HepG2 (cell line): ENCODE measurements at regions not wholly inside any gene's neighbourhood (a gene's known extent, or its start where the extent isn't known, plus 50 kb on each side); places are given as distances from the start of the nearest gene placed in this dataset.

Experiments
- ATAC-seq: fragments of 200-7000 bp; cut with Tn5 transposase; 3 replicates; pipeline ENCODE4 v1.9.1; 2020; ENCODE audit warnings: mild to moderate bottlenecking, moderate library complexity
- BruUV-seq: library from RNA; stranded (reverse); fragments of 400-500 nt; replicated peaks from 2 replicates; lab custom pipeline; 2021; lab: Mats Ljungman, UMichigan
- CTCF ChIA-PET: fragments of 300-600 bp; formaldehyde crosslinking; extraction: SDS; loops from one replicate; lab custom pipeline; 2021; ENCODE audit warnings: low total read pairs, inconsistent platforms, low intra/inter-chr PET ratio; lab: Yijun Ruan, JAX
- POLR2A ChIA-PET: fragments of 350-600 bp; sonication (Branson Sonifier 250); formaldehyde crosslinking; loops from one replicate; lab custom pipeline; 2020; ENCODE audit warnings: antibody characterized with exemption, inconsistent platforms; lab: Yijun Ruan, JAX
- DNase-seq: peaks from one replicate; pipeline ENCODE4 v3.0.0-alpha.2; 2015; ENCODE audit warnings: low spot score
- FAIRE-seq: peaks from 3 replicates; lab custom pipeline; 2011; peaks lifted over from hg19 to GRCh38; lab: Jason Lieb, UNC
- H2AFZ ChIP-seq: one replicate; pipeline ENCODE4 v1.6.1; 2011; ENCODE audit warnings: low read length, inconsistent platforms
- H3K27ac ChIP-seq: fragments of 300-600 bp; 3 replicates; pipeline ENCODE4 v1.8.0; 2011; ENCODE audit warnings: mixed run types, mild to moderate bottlenecking, mixed read lengths, low read length, inconsistent platforms; ENCODE audit not compliant: insufficient read depth; ENCODE audit errors: extremely low read length
- H3K27me3 ChIP-seq, 2 experiments: fragments of 200-600 bp in 1 of 2; 2 replicates in 1 of 2; 3 replicates in 1 of 2; pipeline versions ENCODE4 v1.6.0 to v1.8.0; 2011; ENCODE audit warnings: low read length in 2 of 2, mild to moderate bottlenecking in 2 of 2, moderate library complexity in 2 of 2, inconsistent platforms in 1 of 2; ENCODE audit not compliant: insufficient read depth in 2 of 2, control insufficient read depth in 1 of 2
- H3K36me3 ChIP-seq, 2 experiments: fragments of 200-600 bp in 1 of 2; replicated peaks in 1 of 2; 2 replicates in 1 of 2; 3 replicates in 1 of 2; pipeline versions ENCODE4 v1.5.1 to v1.8.0; 2011; ENCODE audit warnings: low read length in 2 of 2, inconsistent platforms in 1 of 2; ENCODE audit not compliant: insufficient read depth in 2 of 2, control insufficient read depth in 1 of 2
- H3K4me1 ChIP-seq: 2 replicates; pipeline ENCODE4 v1.5.1; 2012; ENCODE audit warnings: low read length, inconsistent platforms; ENCODE audit not compliant: insufficient read depth
- H3K4me2 ChIP-seq: 2 replicates; pipeline ENCODE4 v1.6.0; 2011; ENCODE audit warnings: low read depth, low read length, inconsistent platforms
- H3K4me3 ChIP-seq, 3 experiments: fragments of 200-600 bp in 1 of 3; sonication (generic), shearing (Covaris generic) in 1 of 3; replicated peaks in 1 of 3; 2 replicates each; pipeline ENCODE4 v1.5.1; 2011 to 2016; ENCODE audit warnings: low read length in 3 of 3, inconsistent platforms in 2 of 3, low read depth in 2 of 3, mild to moderate bottlenecking in 2 of 3, control low read depth in 1 of 3, mixed read lengths in 1 of 3; ENCODE audit not compliant: insufficient read depth in 1 of 3
- H3K79me2 ChIP-seq: one replicate; pipeline ENCODE4 v1.6.1; 2011; ENCODE audit warnings: low read length, inconsistent platforms; ENCODE audit not compliant: insufficient read depth
- H3K9ac ChIP-seq: 2 replicates; pipeline ENCODE4 v1.6.0; 2011; ENCODE audit warnings: mild to moderate bottlenecking, low read depth, low read length, inconsistent platforms; ENCODE audit not compliant: insufficient read depth
- H3K9me3 ChIP-seq: 2 replicates; pipeline ENCODE4 v1.5.1; 2012; ENCODE audit warnings: mild to moderate bottlenecking, low read length
- H4K20me1 ChIP-seq: 2 replicates; pipeline ENCODE4 v1.6.0; 2011; ENCODE audit warnings: inconsistent platforms, mild to moderate bottlenecking, low read length, moderate library complexity; ENCODE audit not compliant: insufficient read depth
- BCLAF1 ChIP-seq: fragments of 450-650 bp; IDR thresholded peaks from 2 replicates; pipeline ENCODE4 v1.6.1; 2017; ENCODE audit warnings: mild to moderate bottlenecking
- BHLHE40 ChIP-seq: IDR thresholded peaks from 2 replicates; pipeline ENCODE4 v1.6.1; 2011; ENCODE audit warnings: low read length, improper control_type of control experiment
- CAMTA2 ChIP-seq: sonication (generic); formaldehyde crosslinking; IDR thresholded peaks from 2 replicates; pipeline ENCODE4 v1.4.0; 2020; ENCODE audit warnings: mild to moderate bottlenecking, missing genetic modification reagents, borderline replicate concordance
- FLYWCH1 ChIP-seq: sonication (generic); formaldehyde crosslinking; IDR thresholded peaks from 2 replicates; pipeline ENCODE4 v1.8.1; 2023; ENCODE audit warnings: mild to moderate bottlenecking, missing genetic modification reagents
- FOSL2 ChIP-seq: sonication (generic); formaldehyde crosslinking; IDR thresholded peaks from 2 replicates; pipeline ENCODE4 v1.4.0; 2020; ENCODE audit warnings: missing genetic modification reagents
- FOXK2 ChIP-seq: fragments of 450-650 bp; IDR thresholded peaks from 2 replicates; pipeline ENCODE4 v1.6.1; 2016
- JUN ChIP-seq: sonication (generic); formaldehyde crosslinking; IDR thresholded peaks from 2 replicates; pipeline ENCODE4 v1.4.0; 2020; ENCODE audit warnings: mild to moderate bottlenecking, missing genetic modification reagents
- JUNB ChIP-seq: sonication (generic); formaldehyde crosslinking; IDR thresholded peaks from 2 replicates; pipeline ENCODE4 v1.8.0; 2022; ENCODE audit warnings: missing genetic modification reagents, mild to moderate bottlenecking, borderline replicate concordance
- MAFK ChIP-seq, 2 experiments: IDR thresholded peaks in 1 of 2; conservative IDR thresholded peaks in 1 of 2; 2 replicates each; pipeline ENCODE4 v1.6.1; 2011; ENCODE audit warnings: improper control_type of control experiment in 2 of 2, low read length in 2 of 2
- MTA3 ChIP-seq: sonication (generic); formaldehyde crosslinking; IDR thresholded peaks from 2 replicates; pipeline ENCODE4 v1.4.0; 2020; ENCODE audit warnings: missing genetic modification reagents
- NR2F2 ChIP-seq: IDR thresholded peaks from 2 replicates; pipeline ENCODE4 v1.6.1; 2012; ENCODE audit warnings: low read depth, inconsistent platforms, borderline replicate concordance
- PRMT3 ChIP-seq: sonication (generic); formaldehyde crosslinking; IDR thresholded peaks from 2 replicates; pipeline ENCODE4 v1.8.1; 2022; ENCODE audit warnings: low read depth, mild to moderate bottlenecking, moderate library complexity, missing genetic modification reagents, borderline replicate concordance
- RBM22 ChIP-seq: fragments of 200-400 bp; formaldehyde crosslinking; optimal IDR thresholded peaks from 2 replicates; pipeline ENCODE3; 2017; ENCODE audit warnings: mild to moderate bottlenecking, low read length, moderate library complexity
- REL ChIP-seq: sonication (generic); formaldehyde crosslinking; conservative IDR thresholded peaks from 2 replicates; pipeline ENCODE4 v1.8.0; 2022; ENCODE audit warnings: mild to moderate bottlenecking, missing genetic modification reagents, moderate library complexity
- ZNF17 ChIP-seq: sonication (generic); formaldehyde crosslinking; IDR thresholded peaks from 2 replicates; pipeline ENCODE4 v1.5.0; 2020; ENCODE audit warnings: mild to moderate bottlenecking, missing genetic modification reagents
- ZNF598 ChIP-seq: sonication (generic); formaldehyde crosslinking; IDR thresholded peaks from 2 replicates; pipeline ENCODE4 v1.5.1; 2020; ENCODE audit warnings: mild to moderate bottlenecking, missing genetic modification reagents, borderline replicate concordance
- WGBS: methylation state at CpG from one replicate; pipeline ENCODE4 v1.1.6; 2017; ENCODE audit warnings: low lambda C conversion rate; 5-methylcytosine and 5-hydroxymethylcytosine counted together
- in situ Hi-C: cut with HindIII; loops from 2 replicates; pipeline ENCODE4 v1.10.0; 2017; ENCODE audit warnings: low pct_unique_long_range_greater_than_20kb; ENCODE audit not compliant: extremely low pct_ligation_motif_present
- intact Hi-C: fragments of 100-400 bp; cut with micrococcal nuclease; formaldehyde crosslinking; loops from one replicate; pipeline ENCODE4 v1.10.0; 2022; ENCODE audit not compliant: unreplicated experiment
- TF ChIP-seq, protein P1 (sequence below): sonication (generic); formaldehyde crosslinking; IDR thresholded peaks from 2 replicates; pipeline ENCODE4 v1.8.1; 2022; ENCODE audit warnings: low read depth, mild to moderate bottlenecking, missing genetic modification reagents
- TF ChIP-seq, protein P2 (sequence below): sonication (generic); formaldehyde crosslinking; IDR thresholded peaks from 2 replicates; pipeline ENCODE4 v1.5.0; 2020; ENCODE audit warnings: mild to moderate bottlenecking, missing genetic modification reagents

GRCh38 chr13:105463011-105463501, 1072.4 kb downstream of the EFNB2 start:
- Histone ChIP-seq H3K4me1 (no peaks in the 10 kb centered on the region), H3K4me2 (no peak overlapping the region)
- ATAC-seq, result no peak
- CTCF ChIA-PET, result no interaction called here
- TF ChIP-seq BCLAF1 (no peak), FOSL2 (CRISPR knock-in tag) (no peak), NR2F2 (no peak), FOXK2 (no peak), FLYWCH1 (no peak), MTA3 (no peak), JUN (CRISPR knock-in tag) (no peak), PRMT3 (no peak), JUNB (CRISPR knock-in tag) (no peak), BHLHE40 (no peak), REL (CRISPR knock-in tag) (no peak), CAMTA2 (CRISPR knock-in tag) (no peak), ZNF17 (no peak), MAFK (conservative IDR thresholded peaks at IDR 0.05 in 1 of 2, IDR thresholded peaks at IDR 0.05 in 1 of 2; ENCODE audit: low read length in 2 of 2) (no peak), RBM22 (no peak), ZNF598 (CRISPR knock-in tag) (no peak)
- TF ChIP-seq, protein P1, sequence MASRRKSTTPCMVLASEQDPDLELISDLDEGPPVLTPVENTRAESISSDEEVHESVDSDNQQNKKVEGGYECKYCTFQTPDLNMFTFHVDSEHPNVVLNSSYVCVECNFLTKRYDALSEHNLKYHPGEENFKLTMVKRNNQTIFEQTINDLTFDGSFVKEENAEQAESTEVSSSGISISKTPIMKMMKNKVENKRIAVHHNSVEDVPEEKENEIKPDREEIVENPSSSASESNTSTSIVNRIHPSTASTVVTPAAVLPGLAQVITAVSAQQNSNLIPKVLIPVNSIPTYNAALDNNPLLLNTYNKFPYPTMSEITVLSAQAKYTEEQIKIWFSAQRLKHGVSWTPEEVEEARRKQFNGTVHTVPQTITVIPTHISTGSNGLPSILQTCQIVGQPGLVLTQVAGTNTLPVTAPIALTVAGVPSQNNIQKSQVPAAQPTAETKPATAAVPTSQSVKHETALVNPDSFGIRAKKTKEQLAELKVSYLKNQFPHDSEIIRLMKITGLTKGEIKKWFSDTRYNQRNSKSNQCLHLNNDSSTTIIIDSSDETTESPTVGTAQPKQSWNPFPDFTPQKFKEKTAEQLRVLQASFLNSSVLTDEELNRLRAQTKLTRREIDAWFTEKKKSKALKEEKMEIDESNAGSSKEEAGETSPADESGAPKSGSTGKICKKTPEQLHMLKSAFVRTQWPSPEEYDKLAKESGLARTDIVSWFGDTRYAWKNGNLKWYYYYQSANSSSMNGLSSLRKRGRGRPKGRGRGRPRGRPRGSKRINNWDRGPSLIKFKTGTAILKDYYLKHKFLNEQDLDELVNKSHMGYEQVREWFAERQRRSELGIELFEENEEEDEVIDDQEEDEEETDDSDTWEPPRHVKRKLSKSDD (CRISPR knock-in tag), result no peak
- TF ChIP-seq, protein P2, sequence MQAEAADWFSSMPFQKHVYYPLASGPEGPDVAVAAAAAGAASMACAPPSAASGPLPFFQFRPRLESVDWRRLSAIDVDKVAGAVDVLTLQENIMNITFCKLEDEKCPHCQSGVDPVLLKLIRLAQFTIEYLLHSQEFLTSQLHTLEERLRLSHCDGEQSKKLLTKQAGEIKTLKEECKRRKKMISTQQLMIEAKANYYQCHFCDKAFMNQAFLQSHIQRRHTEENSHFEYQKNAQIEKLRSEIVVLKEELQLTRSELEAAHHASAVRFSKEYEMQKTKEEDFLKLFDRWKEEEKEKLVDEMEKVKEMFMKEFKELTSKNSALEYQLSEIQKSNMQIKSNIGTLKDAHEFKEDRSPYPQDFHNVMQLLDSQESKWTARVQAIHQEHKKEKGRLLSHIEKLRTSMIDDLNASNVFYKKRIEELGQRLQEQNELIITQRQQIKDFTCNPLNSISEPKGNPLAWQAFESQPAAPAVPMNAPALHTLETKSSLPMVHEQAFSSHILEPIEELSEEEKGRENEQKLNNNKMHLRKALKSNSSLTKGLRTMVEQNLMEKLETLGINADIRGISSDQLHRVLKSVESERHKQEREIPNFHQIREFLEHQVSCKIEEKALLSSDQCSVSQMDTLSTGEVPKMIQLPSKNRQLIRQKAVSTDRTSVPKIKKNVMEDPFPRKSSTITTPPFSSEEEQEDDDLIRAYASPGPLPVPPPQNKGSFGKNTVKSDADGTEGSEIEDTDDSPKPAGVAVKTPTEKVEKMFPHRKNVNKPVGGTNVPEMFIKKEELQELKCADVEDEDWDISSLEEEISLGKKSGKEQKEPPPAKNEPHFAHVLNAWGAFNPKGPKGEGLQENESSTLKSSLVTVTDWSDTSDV (CRISPR knock-in tag), result no peak
- TF ChIP-seq, all 625 proteins: peak for 0
- Histone ChIP-seq H4K20me1 (no peaks in the 10 kb centered on the region), H3K9ac (no peak overlapping the region), H3K9me3 (peaks cover 51% of the 10 kb centered on the region), H3K27ac (no peak overlapping the region), H3K4me3 (no peak overlapping the region), H3K27me3 (no peaks in the 10 kb centered on the region), H3K79me2 (no peaks in the 10 kb centered on the region), H2AFZ (no peak overlapping the region), H3K36me3 (no peaks in the 10 kb centered on the region)
- POLR2A ChIA-PET, result no interaction called here
- DNase-seq (no peak), FAIRE-seq (no peak)
- intact Hi-C loops (no loop called here), in situ Hi-C loops (no loop called here)
- WGBS, result under 1% methylated on average over 2 of the region's 2 CpGs
- no TSS peak for BruUV-seq
